ENCODE measurements at regions not wholly inside any gene's neighbourhood (a gene's known extent, or its start where the extent isn't known, plus 50 kb on each side); places are given as distances from the start of the nearest gene placed in this dataset.

DNA sequence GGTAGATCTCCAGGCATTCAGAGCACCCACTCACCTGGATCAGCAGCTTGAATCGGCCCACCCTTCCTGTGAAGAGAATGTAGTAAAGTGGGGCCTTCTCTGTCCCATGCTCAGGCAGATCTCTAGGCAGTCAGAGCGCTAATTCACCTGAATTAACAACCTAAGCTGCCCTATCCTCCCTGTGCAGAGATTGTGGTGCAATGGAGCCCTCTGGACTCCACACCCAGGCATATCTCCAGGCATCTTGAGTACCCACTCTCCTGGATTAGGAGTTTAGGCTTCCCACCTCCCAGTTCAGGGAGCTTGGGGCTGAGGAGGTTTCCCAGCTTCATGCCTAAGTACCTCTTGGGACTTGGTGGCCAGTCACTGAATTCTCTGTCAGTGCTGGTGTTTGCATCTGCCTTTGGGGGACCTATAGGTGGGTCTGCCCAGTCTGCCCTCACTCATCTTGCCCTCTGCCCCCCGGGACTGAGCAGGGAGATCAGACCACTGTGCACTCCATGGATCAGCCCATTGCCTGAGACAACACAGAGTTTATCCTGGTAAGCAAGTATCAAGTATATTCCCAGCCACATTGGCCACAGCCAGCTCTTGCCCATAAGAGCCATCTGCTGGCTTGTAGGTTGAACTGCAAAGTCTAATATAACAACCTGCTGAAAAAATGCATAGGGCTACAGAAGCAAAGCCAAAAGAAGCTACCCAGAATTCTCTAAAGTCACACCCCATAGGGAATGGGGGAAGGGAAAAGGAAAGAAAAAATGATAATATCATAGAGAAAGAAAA lies 372.9 kb downstream of the KLHL13 start:
- H4K8ac ChIP-seq (replicated peaks; ENCODE audit: insufficient read length, low read depth, low read length): no peak overlapping the region
- H3K56ac ChIP-seq (ENCODE audit: insufficient read length, low read depth, low read length): no peak overlapping the region
- H2BK20ac ChIP-seq (ENCODE audit: low read depth, low read length, poor library complexity, severe bottlenecking): no peak overlapping the region
- H3K4me1 Mint-ChIP-seq: peaks cover 0 to 2% of the 10 kb centered on the region in 2 experiments; a peak in 1 of 4 replicates
- H3K36me3 Mint-ChIP-seq (ENCODE audit: insufficient read depth in 1 of 3, low read depth in 3 of 3): peaks cover 4 to 6% (median 5%) of the 10 kb centered on the region in 3 experiments; a peak in 4 of 7 replicates
- H3K9me3 Mint-ChIP-seq: peaks cover 29 to 68% of the 10 kb centered on the region in 2 experiments
- H3K14ac ChIP-seq (ENCODE audit: insufficient read depth, low read length): no peak overlapping the region
- no peaks in the 10 kb centered on the region for H3K4me1 ChIP-seq (ENCODE audit: insufficient read depth, low read length)
- no peaks in the 10 kb centered on the region for H3K27me3 Mint-ChIP-seq (ENCODE audit: low read depth)
- no peaks in the 10 kb centered on the region for H3K79me1 ChIP-seq (ENCODE audit: insufficient read depth, low read depth, low read length, poor library complexity, severe bottlenecking)
- H3K9ac ChIP-seq (ENCODE audit: extremely low read depth, insufficient read length, low read length): no peak overlapping the region
- no peak overlapping the region for H3T11ph ChIP-seq (ENCODE audit: low read length)
- H3K18ac ChIP-seq (ENCODE audit: insufficient read length, low read depth, low read length): no peak overlapping the region
- H3K23me2 ChIP-seq (ENCODE audit: insufficient read length, low read depth, low read length, poor library complexity, severe bottlenecking): no peaks in the 10 kb centered on the region
- no peak overlapping the region for H3K23ac ChIP-seq (ENCODE audit: insufficient read length, low read depth, low read length)
- WGBS (ENCODE audit: extremely low coverage, insufficient read length, low lambda C conversion rate): no CpG with 5 or more reads among the region's 3 CpGs
- H3K27ac Mint-ChIP-seq: 0 out of 7 replicates have a peak overlapping the region, but pooled peaks of 1 of the 3 experiments have one; percentile 9
- H3K4me2 ChIP-seq (ENCODE audit: insufficient read depth, insufficient read length, low read length): no peak overlapping the region
- no peak overlapping the region for H3K4me3 Mint-ChIP-seq
- no peaks in the 10 kb centered on the region for H3K27me3 ChIP-seq (ENCODE audit: insufficient read depth, low read length)
- H2BK5ac ChIP-seq (ENCODE audit: insufficient read length, low read length): no peak overlapping the region
- no peak overlapping the region for H2AK5ac ChIP-seq (ENCODE audit: insufficient read length, low read length)
- DNase-seq: peak; percentile 34
- H3K79me2 ChIP-seq (ENCODE audit: insufficient read depth, low read length): no peaks in the 10 kb centered on the region
- peak; percentile 61 for TF ChIP-seq CTCF (conservative IDR thresholded peaks at IDR 0.05)
- H3K27ac ChIP-seq (ENCODE audit: insufficient read length, low read depth, low read length): no peak overlapping the region
- H2BK12ac ChIP-seq (ENCODE audit: insufficient read length, low read depth, low read length): no peak overlapping the region
- no peaks in the 10 kb centered on the region for H3K9me3 ChIP-seq (ENCODE audit: control insufficient read depth, low read depth, low read length)
- no peak overlapping the region for H4K5ac ChIP-seq (ENCODE audit: insufficient read length, low read depth, low read length)
- H4K20me1 ChIP-seq (ENCODE audit: control insufficient read depth, insufficient read depth, insufficient read length): no peaks in the 10 kb centered on the region
- H2BK15ac ChIP-seq (ENCODE audit: low read depth, low read length): no peak overlapping the region
- H2AFZ ChIP-seq (ENCODE audit: low read length): no peak overlapping the region
- no peak overlapping the region for H2BK120ac ChIP-seq (ENCODE audit: low read depth, low read length, poor library complexity, severe bottlenecking)
- no peak overlapping the region for H4K91ac ChIP-seq (ENCODE audit: insufficient read length, low read depth, low read length)
- H3K4ac ChIP-seq (ENCODE audit: low read depth, low read length): no peak overlapping the region
